ENCODE measurements at regions not wholly inside any gene's neighbourhood (a gene's known extent, or its start where the extent isn't known, plus 50 kb on each side); places are given as distances from the start of the nearest gene placed in this dataset.

- intact Hi-C loops (cut with micrococcal nuclease) = no loop called here
These were observed 1072.1 kb upstream of the WWC1 start for GRCh38 chr5:167219298-167219697.

GRCh38 chr5:167226386-167226785 is 1065.1 kb upstream of the WWC1 start:
- intact Hi-C loops (cut with micrococcal nuclease) = no loop called here

GRCh38 chr5:167228134-167228533 is 1063.3 kb upstream of the WWC1 start:
- intact Hi-C loops (cut with micrococcal nuclease) = no loop called here

GRCh38 chr5:167229751-167230150 is 1061.7 kb upstream of the WWC1 start:
- intact Hi-C loops (cut with micrococcal nuclease) = no loop called here

GRCh38 chr5:167230414-167230813 is 1061.0 kb upstream of the WWC1 start:
- intact Hi-C loops (cut with micrococcal nuclease) = no loop called here

GRCh38 chr5:167232675-167233311 is 1058.7 kb upstream of the WWC1 start:
- intact Hi-C loops (cut with micrococcal nuclease) = no loop called here

GRCh38 chr5:167233507-167234220 is 1057.8 kb upstream of the WWC1 start:
- intact Hi-C loops (cut with micrococcal nuclease) = no loop called here

- intact Hi-C loops (cut with micrococcal nuclease) = no loop called here
These were observed 1049.9 kb upstream of the WWC1 start for GRCh38 chr5:167241436-167242067.

GRCh38 chr5:167242701-167243100 is 1048.7 kb upstream of the WWC1 start:
- intact Hi-C loops (cut with micrococcal nuclease) = no loop called here

- intact Hi-C loops (cut with micrococcal nuclease) = no loop called here
These were observed 1048.0 kb upstream of the WWC1 start for GRCh38 chr5:167243463-167243862.

GRCh38 chr5:167244583-167244982 is 1046.9 kb upstream of the WWC1 start:
- intact Hi-C loops (cut with micrococcal nuclease) = no loop called here

GRCh38 chr5:167245868-167246267 is 1045.6 kb upstream of the WWC1 start:
- intact Hi-C loops (cut with micrococcal nuclease) = no loop called here

GRCh38 chr5:167247816-167248215 is 1043.6 kb upstream of the WWC1 start:
- intact Hi-C loops (cut with micrococcal nuclease) = no loop called here

GRCh38 chr5:167248257-167248656 is 1043.2 kb upstream of the WWC1 start:
- intact Hi-C loops (cut with micrococcal nuclease) = no loop called here

- intact Hi-C loops (cut with micrococcal nuclease) = no loop called here
These were observed 1040.4 kb upstream of the WWC1 start for GRCh38 chr5:167250996-167251395.

- intact Hi-C loops (cut with micrococcal nuclease) = no loop called here
These were observed 1037.3 kb upstream of the WWC1 start for GRCh38 chr5:167254132-167254531.

- intact Hi-C loops (cut with micrococcal nuclease) = no loop called here
These were observed 1035.5 kb upstream of the WWC1 start for GRCh38 chr5:167255926-167256325.

- intact Hi-C loops (cut with micrococcal nuclease) = no loop called here
These were observed 1031.6 kb upstream of the WWC1 start for GRCh38 chr5:167259806-167260205.

GRCh38 chr5:167261309-167262100 is 1029.9 kb upstream of the WWC1 start:
- intact Hi-C loops (cut with micrococcal nuclease) = no loop called here

GRCh38 chr5:167263185-167263584 is 1028.3 kb upstream of the WWC1 start:
- intact Hi-C loops (cut with micrococcal nuclease) = no loop called here

GRCh38 chr5:167264348-167264747 is 1027.1 kb upstream of the WWC1 start:
- intact Hi-C loops (cut with micrococcal nuclease) = no loop called here

- intact Hi-C loops (cut with micrococcal nuclease) = no loop called here
These were observed 1023.1 kb upstream of the WWC1 start for GRCh38 chr5:167268337-167268736.

All from T-helper 1 cell treated with Interleukin-12 subunit alpha and Interleukin-12 subunit beta and Interleukin-4 antibody, amounts not matched to agents 30 ng/mL and 1 ng/mL, for 36 hours (primary cell).